Stimulated activated CD8-positive, alpha-beta memory T cell treated with anti-CD3 and anti-CD28 coated beads, Interleukin-15, amount 100 ng/mL, for 48 hours (primary cell): ENCODE measurements at regions not wholly inside any gene's neighbourhood (a gene's known extent, or its start where the extent isn't known, plus 50 kb on each side); places are given as distances from the start of the nearest gene placed in this dataset.

Experiments used
- DNase-seq, 2 donors: peaks; one replicate each; pipeline ENCODE4 v3.0.0-alpha.2; 2020; ENCODE audit warnings: low read depth in 2 of 2

DNA sequence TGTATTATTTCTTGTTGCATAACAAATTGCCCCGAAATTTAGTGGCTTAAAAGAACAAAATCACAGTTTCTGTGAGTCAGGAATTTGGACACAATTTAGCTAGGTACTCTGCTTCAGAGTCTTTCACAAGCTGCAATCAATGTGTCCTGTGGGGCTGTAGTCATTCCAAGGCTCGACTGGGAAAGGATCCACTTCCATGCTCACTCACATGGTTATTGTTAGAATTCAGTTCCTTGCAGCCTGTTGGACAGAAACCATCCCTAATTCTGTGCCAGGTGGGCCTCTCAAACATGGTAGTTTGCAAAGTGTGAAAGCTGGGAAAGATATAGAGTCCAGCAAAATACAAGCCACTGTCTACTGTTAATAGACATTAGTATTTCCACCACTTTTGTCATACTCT, 59.7 kb upstream of the ARID2 start:
- no peak for DNase-seq

DNA sequence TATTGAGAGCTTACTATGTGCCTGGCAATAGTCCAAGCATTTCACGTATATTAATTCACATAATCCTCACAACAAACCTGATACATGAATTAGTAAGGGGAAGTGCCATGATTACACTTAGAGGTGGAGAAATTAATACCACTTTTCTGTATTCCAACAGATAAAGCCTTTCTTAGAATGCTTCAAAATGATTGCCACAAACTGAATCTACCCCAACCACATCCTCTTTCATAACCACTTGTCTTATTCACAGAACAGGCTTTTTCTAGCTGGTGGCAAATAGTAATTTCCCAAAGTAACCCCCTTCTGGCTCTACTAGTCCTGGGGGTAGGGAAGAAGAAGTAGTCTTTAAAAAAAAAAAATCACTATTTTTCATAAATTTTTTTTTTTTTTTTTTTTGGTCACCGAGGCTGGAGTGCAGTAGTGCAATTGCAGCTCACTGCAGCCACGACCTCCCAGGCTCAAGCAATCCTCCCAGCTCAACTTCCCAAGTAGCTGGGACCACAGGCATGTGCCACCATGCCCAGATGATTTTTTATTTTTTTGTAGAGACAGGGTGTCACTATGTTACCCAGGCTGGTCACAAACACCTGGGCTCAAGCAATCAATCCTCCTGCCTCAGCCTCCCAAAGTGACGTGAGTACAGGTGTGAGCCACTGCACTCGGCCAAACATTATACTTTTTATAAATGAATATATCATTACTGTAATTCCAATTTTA, 59.0 kb upstream of the ARID2 start:
- no peak for DNase-seq

DNA sequence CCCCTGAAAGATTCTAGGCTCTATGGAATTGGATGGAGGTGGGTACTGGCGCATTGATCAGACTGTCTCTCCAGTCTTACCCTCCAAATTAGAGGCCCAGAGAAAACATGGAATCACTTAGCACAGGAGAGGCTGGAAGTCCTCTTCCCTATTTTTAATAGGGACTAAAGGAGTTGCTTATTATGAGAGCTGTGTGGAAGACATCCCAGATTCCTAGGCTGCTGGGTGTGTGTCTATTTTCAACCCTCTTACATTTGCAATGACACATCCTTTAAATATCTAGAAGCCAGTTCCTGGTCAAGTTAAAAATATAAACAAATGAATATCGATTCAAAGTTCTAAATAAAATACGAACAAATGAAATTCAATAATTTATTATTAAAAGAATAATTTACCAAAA, 58.3 kb upstream of the ARID2 start:
- DNase-seq = no peak

DNA sequence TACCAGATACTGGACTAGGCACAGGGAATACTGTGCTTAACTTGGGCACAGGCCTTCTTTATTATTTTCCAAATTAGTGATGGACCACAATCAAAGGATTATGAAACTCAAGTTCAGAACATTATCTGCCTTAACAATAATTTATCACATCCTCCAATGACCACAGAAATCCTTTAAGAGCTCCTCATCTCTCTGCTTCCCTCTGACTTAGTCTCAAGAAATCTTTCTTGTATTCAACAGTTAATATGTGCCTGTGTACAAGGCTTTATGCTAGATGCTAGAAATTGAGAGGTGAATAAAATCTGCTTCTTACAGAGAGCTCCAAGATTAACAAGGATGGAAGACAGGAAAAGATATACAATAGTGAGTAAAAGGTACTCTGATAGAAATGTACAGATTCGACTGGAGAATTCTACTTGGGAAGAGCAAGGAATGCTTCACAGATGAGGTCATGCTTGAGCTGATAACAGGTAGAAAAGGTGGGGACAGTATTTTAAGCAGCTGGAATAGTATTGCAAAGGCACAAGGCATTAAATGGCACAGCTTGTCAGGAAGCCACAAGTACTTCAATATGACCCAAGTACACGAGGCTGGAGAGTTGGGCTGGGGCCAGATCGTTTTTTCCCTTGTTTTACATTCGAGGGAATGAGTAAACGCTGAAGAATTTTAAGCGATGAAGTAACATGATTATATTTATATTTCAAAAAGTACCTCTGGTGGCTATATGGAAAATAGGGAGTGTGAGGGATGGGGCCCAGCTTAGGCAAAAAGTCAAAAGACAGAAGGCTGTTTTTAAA, 55.1 kb upstream of the ARID2 start:
- no peak for DNase-seq

DNA sequence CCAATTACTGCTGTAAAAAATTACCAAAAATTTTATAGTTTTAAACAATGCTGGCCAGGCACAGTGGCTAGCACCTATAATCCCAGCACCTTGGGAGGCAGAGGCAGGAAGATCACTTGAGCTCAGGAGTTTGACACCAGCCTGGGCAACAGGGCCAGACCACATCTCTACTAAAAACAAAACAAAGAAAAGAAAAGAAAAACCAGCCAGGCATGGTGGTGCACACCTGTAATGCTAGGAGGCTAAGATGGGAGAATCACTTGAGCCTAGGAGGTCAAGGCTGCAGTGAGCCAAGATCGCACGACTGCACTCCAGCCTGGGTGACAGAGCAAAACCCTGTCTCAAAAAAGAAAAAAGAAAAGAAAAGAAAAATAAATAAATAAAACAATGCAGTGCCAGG, 54.0 kb upstream of the ARID2 start:
- DNase-seq = no peak
